Esophagus muscularis mucosa (tissue), 4 donors: ENCODE measurements at regions not wholly inside any gene's neighbourhood (a gene's known extent, or its start where the extent isn't known, plus 50 kb on each side); places are given as distances from the start of the nearest gene placed in this dataset.

Experiments
- DNase-seq: peaks from one replicate; pipeline ENCODE4 v3.0.0-alpha.2; 2017; ENCODE audit errors: extremely low spot score
- H3K27ac ChIP-seq, 4 donors: fragments of 200-600 bp; sonication (generic); replicated peaks in 1 of 4; 1 replicate in 3 of 4; 2 replicates in 1 of 4; pipeline ENCODE4 v1.5.1; 2016 to 2019; ENCODE audit warnings: mild to moderate bottlenecking in 1 of 4
- H3K27me3 ChIP-seq, 4 donors: fragments of 200-600 bp; sonication (generic); one replicate each; pipeline versions ENCODE4 v1.5.1 to v1.6.0; 2016 to 2019
- H3K36me3 ChIP-seq, 4 donors: fragments of 200-600 bp; sonication (generic); one replicate each; pipeline ENCODE4 v1.5.1; 2016 to 2019
- H3K4me1 ChIP-seq, 4 donors: fragments of 200-600 bp; sonication (generic); one replicate each; pipeline ENCODE4 v1.5.1; 2016 to 2019
- H3K4me3 ChIP-seq, 4 donors: fragments of 200-600 bp; sonication (generic); 1 replicate in 2 of 4; 2 replicates in 2 of 4; pipeline ENCODE4 v1.5.1; 2016 to 2019; ENCODE audit warnings: mild to moderate bottlenecking in 4 of 4, moderate library complexity in 1 of 4
- H3K9me3 ChIP-seq, 4 donors: fragments of 200-600 bp; sonication (generic); 1 replicate in 3 of 4; 2 replicates in 1 of 4; pipeline ENCODE4 v1.5.1; 2016 to 2019
- EP300 ChIP-seq: sonication (generic); formaldehyde crosslinking; IDR thresholded peaks from one replicate; pipeline ENCODE4 v1.6.1; 2017; ENCODE audit warnings: antibody characterized with exemption
- POLR2A ChIP-seq: fragments of 450-650 bp; IDR thresholded peaks from one replicate; pipeline ENCODE4 v1.6.1; 2017; ENCODE audit warnings: antibody characterized with exemption, moderate library complexity, mild to moderate bottlenecking, low read depth
- POLR2AphosphoS5 ChIP-seq, 2 donors: sonication (generic); formaldehyde crosslinking; IDR thresholded peaks; one replicate each; pipeline ENCODE4 v1.6.1; 2017; ENCODE audit warnings: antibody characterized with exemption in 2 of 2
- WGBS: methylation state at CpG from one replicate; pipeline ENCODE4 v1.1.5; 2018; 5-methylcytosine and 5-hydroxymethylcytosine counted together
- intact Hi-C: fragments of 100-400 bp; cut with DNase I; formaldehyde crosslinking; loops from one replicate; pipeline ENCODE4 v1.15.1; 2023
- TF ChIP-seq, protein P1 (sequence below), 3 experiments: fragments of 200-600 bp in 2 of 3; fragments of 450-650 bp in 1 of 3; sonication (generic) in 2 of 3; IDR thresholded peaks; one replicate each; pipeline ENCODE4 v1.5.1; 2017 to 2019; ENCODE audit warnings: antibody characterized with exemption in 3 of 3, mild to moderate bottlenecking in 2 of 3, moderate library complexity in 1 of 3

DNA sequence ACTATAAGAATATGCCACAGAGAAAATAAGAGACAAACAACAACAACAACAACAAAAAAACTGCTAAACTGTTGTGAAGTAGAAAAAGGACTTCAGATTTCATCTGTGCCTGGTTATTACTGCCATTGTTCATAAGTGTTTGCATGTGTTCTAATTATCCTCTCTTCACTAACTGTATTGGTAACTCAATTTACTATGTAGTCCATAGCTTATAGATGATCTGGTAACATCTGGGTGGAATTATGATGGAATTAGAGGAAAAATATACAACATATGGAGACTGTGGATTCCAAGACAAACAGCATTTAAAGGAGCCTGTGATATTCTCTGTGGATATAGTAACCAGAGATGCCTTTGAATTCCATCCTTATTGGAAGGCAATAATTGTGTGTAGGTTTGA is 1891.5 kb upstream of the PIK3C3 start:
- no peak overlapping the region for H3K27ac ChIP-seq
- H3K4me1 ChIP-seq = no peaks in the 10 kb centered on the region
- no peaks in the 10 kb centered on the region for H3K36me3 ChIP-seq
- TF ChIP-seq, protein P1, sequence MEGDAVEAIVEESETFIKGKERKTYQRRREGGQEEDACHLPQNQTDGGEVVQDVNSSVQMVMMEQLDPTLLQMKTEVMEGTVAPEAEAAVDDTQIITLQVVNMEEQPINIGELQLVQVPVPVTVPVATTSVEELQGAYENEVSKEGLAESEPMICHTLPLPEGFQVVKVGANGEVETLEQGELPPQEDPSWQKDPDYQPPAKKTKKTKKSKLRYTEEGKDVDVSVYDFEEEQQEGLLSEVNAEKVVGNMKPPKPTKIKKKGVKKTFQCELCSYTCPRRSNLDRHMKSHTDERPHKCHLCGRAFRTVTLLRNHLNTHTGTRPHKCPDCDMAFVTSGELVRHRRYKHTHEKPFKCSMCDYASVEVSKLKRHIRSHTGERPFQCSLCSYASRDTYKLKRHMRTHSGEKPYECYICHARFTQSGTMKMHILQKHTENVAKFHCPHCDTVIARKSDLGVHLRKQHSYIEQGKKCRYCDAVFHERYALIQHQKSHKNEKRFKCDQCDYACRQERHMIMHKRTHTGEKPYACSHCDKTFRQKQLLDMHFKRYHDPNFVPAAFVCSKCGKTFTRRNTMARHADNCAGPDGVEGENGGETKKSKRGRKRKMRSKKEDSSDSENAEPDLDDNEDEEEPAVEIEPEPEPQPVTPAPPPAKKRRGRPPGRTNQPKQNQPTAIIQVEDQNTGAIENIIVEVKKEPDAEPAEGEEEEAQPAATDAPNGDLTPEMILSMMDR (IDR thresholded peaks at IDR 0.05) = no peak
- no peak for TF ChIP-seq POLR2AphosphoS5 (IDR thresholded peaks at IDR 0.05)
- TF ChIP-seq POLR2A = no peak
- TF ChIP-seq EP300 = no peak
- no peak overlapping the region for H3K4me3 ChIP-seq
- intact Hi-C loops = no loop called here
- no peak for DNase-seq
- no peaks in the 10 kb centered on the region for H3K9me3 ChIP-seq
- no peaks in the 10 kb centered on the region for H3K27me3 ChIP-seq

DNA sequence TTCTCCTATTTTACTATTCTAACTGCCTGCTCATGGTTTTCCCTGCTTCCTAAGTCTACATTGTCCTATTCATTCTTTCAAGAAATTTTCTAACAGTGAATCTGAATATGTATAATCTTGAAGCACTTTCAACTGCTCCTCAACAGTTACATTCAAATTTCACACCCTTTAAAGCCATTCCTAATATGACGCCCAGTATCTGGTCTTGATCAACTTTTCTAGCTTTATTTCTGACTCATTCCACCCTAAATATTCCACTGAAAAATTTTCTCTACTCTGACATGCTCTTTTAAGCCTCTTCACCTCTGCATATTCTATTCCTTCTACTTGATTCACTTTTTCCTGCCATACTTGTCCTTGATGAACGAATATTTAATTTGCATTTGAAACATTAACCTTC is 1893.9 kb upstream of the PIK3C3 start:
- peaks cover 0 to 6% (median 4%) of the 10 kb centered on the region in 4 donors for H3K4me1 ChIP-seq
- no peak overlapping the region for H3K4me3 ChIP-seq
- intact Hi-C loops = no loop called here
- no peak for DNase-seq
- H3K9me3 ChIP-seq = no peaks in the 10 kb centered on the region
- WGBS = 56% methylated on average over 2 of the region's 2 CpGs
- no peaks in the 10 kb centered on the region for H3K36me3 ChIP-seq
- H3K27me3 ChIP-seq = no peaks in the 10 kb centered on the region
- no peak overlapping the region for H3K27ac ChIP-seq
- TF ChIP-seq EP300 (no peak), POLR2A (no peak), POLR2AphosphoS5 (IDR thresholded peaks at IDR 0.05) (no peak)
- TF ChIP-seq, protein P1 (IDR thresholded peaks at IDR 0.05) = no peak

DNA sequence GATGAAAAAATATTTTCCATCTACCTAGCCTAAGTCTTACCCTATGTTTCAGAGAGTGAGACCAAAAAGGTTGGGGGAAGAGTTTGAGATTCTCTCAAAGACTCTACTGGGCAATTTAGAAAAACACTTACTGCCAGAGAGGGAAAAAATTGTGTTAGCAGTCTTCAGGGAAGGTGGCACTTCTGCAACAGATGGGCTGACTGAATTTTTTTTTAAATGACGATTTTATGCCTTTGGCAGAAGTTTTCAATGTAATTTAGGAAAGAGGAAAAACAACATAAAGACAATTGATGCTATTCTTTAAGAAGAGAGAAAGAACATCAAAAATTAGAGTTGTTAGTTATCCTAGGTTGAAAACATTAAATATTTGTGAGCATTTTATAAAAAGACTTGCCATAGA is 1894.5 kb upstream of the PIK3C3 start:
- DNase-seq = no peak
- H3K27me3 ChIP-seq = no peaks in the 10 kb centered on the region
- H3K4me1 ChIP-seq = peaks cover 0 to 8% (median 7%) of the 10 kb centered on the region in 4 donors
- no peaks in the 10 kb centered on the region for H3K9me3 ChIP-seq
- no peaks in the 10 kb centered on the region for H3K36me3 ChIP-seq
- TF ChIP-seq POLR2AphosphoS5 (IDR thresholded peaks at IDR 0.05) (no peak), EP300 (no peak), POLR2A (no peak)
- TF ChIP-seq, protein P1 (IDR thresholded peaks at IDR 0.05) = no peak
- H3K4me3 ChIP-seq = no peak overlapping the region
- no peak overlapping the region for H3K27ac ChIP-seq
- 79% methylated on average over 1 of the region's 1 CpG for WGBS
- intact Hi-C loops = no loop called here

DNA sequence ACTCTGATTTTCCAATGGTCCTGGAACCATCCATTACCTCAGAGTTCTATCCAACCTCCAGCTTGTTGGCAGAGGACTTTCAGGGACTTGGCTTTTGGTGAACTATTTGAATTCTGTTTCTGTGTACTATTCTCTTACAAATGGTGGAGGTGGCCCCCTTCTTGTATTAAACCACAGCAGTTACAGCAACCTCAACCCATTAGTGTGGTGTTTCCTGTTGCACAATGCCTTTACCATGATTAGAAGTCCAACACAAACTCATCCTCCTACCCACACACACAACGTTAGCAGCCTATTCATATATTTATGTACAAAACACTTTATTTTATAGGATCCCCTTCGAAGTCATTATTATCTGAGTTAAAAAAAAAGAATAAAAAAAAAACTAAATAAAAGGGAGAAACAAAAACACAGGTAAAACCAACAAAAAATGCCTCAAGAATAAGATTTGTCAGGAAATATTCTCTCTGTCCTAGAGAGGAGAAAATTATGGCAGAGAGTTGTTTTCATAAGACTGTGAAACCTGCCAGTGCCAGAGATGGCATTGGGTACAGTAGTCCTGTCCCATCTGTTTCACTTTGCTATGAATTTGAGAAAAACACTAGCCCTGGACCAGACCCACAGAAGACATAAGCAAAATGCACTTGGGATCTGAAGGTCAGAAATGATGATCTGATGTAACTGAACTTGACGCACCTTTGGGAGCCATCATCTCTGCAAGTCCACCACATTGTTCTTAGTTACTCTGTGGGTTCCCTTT is 1896.0 kb upstream of the PIK3C3 start:
- Histone ChIP-seq H3K36me3 (no peaks in the 10 kb centered on the region), H3K27me3 (no peaks in the 10 kb centered on the region), H3K4me1 (peaks cover 0 to 8% (median 7%) of the 10 kb centered on the region in 4 donors), H3K27ac (no peak overlapping the region), H3K4me3 (no peak overlapping the region), H3K9me3 (no peaks in the 10 kb centered on the region)
- intact Hi-C loops = no loop called here
- WGBS = 82% methylated on average over 3 of the region's 3 CpGs
- TF ChIP-seq POLR2AphosphoS5 (IDR thresholded peaks at IDR 0.05) (no peak), EP300 (no peak), POLR2A (no peak)
- TF ChIP-seq, protein P1 (IDR thresholded peaks at IDR 0.05) = no peak
- DNase-seq = no peak
